GM12865 (cell line): ENCODE measurements at regions not wholly inside any gene's neighbourhood (a gene's known extent, or its start where the extent isn't known, plus 50 kb on each side); places are given as distances from the start of the nearest gene placed in this dataset.

Experiments used
- DNase-seq: peaks from one replicate; pipeline ENCODE4 v3.0.0; 2010; ENCODE audit warnings: low read depth
- H3K4me3 ChIP-seq: 2 replicates; pipeline ENCODE4 v1.5.1; 2011; ENCODE audit warnings: mild to moderate bottlenecking, low read depth, low read length, control low read depth
- CTCF ChIP-seq: IDR thresholded peaks from 2 replicates; pipeline ENCODE4 v1.5.1; 2011; ENCODE audit warnings: low read length, control low read depth, low read depth, inconsistent platforms; ENCODE audit not compliant: insufficient read depth; ENCODE audit errors: missing control alignments

GRCh38 chr16:73202161-73202729, 154.3 kb upstream of the ZFHX3 start:
- DNase-seq: no peak
- no peak overlapping the region for H3K4me3 ChIP-seq

GRCh38 chr16:73199214-73199613, 151.3 kb upstream of the ZFHX3 start:
- no peak for TF ChIP-seq CTCF
- H3K4me3 ChIP-seq: no peak overlapping the region
- no peak for DNase-seq

More at GRCh38 chr16:73202161-73202729, 154.3 kb upstream of the ZFHX3 start:
- TF ChIP-seq CTCF: no peak

GRCh38 chr16:73198481-73198880, 150.6 kb upstream of the ZFHX3 start:
- TF ChIP-seq CTCF: no peak
- H3K4me3 ChIP-seq: no peak overlapping the region
- no peak for DNase-seq

GRCh38 chr16:73197598-73197997, 149.7 kb upstream of the ZFHX3 start:
- DNase-seq: no peak
- H3K4me3 ChIP-seq: no peak overlapping the region
- TF ChIP-seq CTCF: no peak

- peak; percentile 69 for DNase-seq
- TF ChIP-seq CTCF: peak; percentile 74
- no peak overlapping the region for H3K4me3 ChIP-seq
Observed at GRCh38 chr16:73196670-73197069, 148.7 kb upstream of the ZFHX3 start.

- no peak for TF ChIP-seq CTCF
- no peak for DNase-seq
- H3K4me3 ChIP-seq: no peak overlapping the region
Observed at GRCh38 chr16:73193464-73193863, 145.5 kb upstream of the ZFHX3 start.

- TF ChIP-seq CTCF: no peak
- H3K4me3 ChIP-seq: no peak overlapping the region
- no peak for DNase-seq
Observed at GRCh38 chr16:73192232-73192894, 144.4 kb upstream of the ZFHX3 start.
